Stomach (tissue), 8 donors: ENCODE measurements at regions not wholly inside any gene's neighbourhood (a gene's known extent, or its start where the extent isn't known, plus 50 kb on each side); places are given as distances from the start of the nearest gene placed in this dataset.

ENCODE experiments used
- DNase-seq, 2 donors: peaks; one replicate each; pipeline versions ENCODE4 v3.0.0 to v3.0.0-alpha.2; 2013 to 2019
- H3K27ac ChIP-seq, 5 donors: fragments of 200-600 bp in 4 of 5; sonication (generic) in 4 of 5; one replicate each; pipeline ENCODE4 v1.5.1; 2013 to 2019; ENCODE audit warnings: mild to moderate bottlenecking in 1 of 5, moderate library complexity in 1 of 5
- H3K27me3 ChIP-seq, 3 donors: fragments of 200-600 bp; sonication (generic); one replicate each; pipeline ENCODE4 v1.5.1; 2017 to 2019; ENCODE audit warnings: mixed run types in 1 of 3
- H3K36me3 ChIP-seq, 4 donors: fragments of 200-600 bp; sonication (generic); 1 replicate in 3 of 4; 2 replicates in 1 of 4; pipeline ENCODE4 v1.5.1; 2016 to 2019
- H3K4me1 ChIP-seq, 4 donors: fragments of 200-600 bp; sonication (generic); one replicate each; pipeline ENCODE4 v1.5.1; 2016 to 2019
- H3K4me3 ChIP-seq, 4 donors: fragments of 200-600 bp; sonication (generic) in 3 of 4; one replicate each; pipeline ENCODE4 v1.5.1; 2016 to 2019; ENCODE audit warnings: mild to moderate bottlenecking in 1 of 4
- H3K9me3 ChIP-seq, 4 donors: fragments of 200-600 bp; sonication (generic); one replicate each; pipeline ENCODE4 v1.5.1; 2016 to 2019
- EP300 ChIP-seq: sonication (generic); formaldehyde crosslinking; IDR thresholded peaks from one replicate; pipeline ENCODE4 v1.6.1; 2017; ENCODE audit warnings: antibody characterized with exemption
- POLR2A ChIP-seq, 4 donors: fragments of 450-650 bp; IDR thresholded peaks; one replicate each; pipeline ENCODE4 v1.6.1; 2016; ENCODE audit warnings: antibody characterized with exemption in 4 of 4, control low read depth in 2 of 4, mild to moderate bottlenecking in 1 of 4, moderate library complexity in 1 of 4
- POLR2AphosphoS5 ChIP-seq, 3 donors: sonication (generic); formaldehyde crosslinking; IDR thresholded peaks; one replicate each; pipeline ENCODE4 v1.6.1; 2016; ENCODE audit warnings: antibody characterized with exemption in 3 of 3
- WGBS, 5 donors: extraction: QIAGEN DNeasy Blood & Tissue Kit in 3 of 5; methylation state at CpG; one replicate each; pipeline versions ENCODE4 v1.1.5 to v1.1.7; 2013 to 2018; 5-methylcytosine and 5-hydroxymethylcytosine counted together
- intact Hi-C: fragments of 100-400 bp; cut with DNase I; formaldehyde crosslinking; loops from one replicate; pipeline ENCODE4 v1.15.1; 2023; ENCODE audit warnings: low total_unique reads
- TF ChIP-seq, protein P1 (sequence below), 7 experiments: fragments of 450-650 bp in 4 of 7; fragments of 200-600 bp in 3 of 7; sonication (generic) in 3 of 7; IDR thresholded peaks; one replicate each; pipeline ENCODE4 v1.5.1; 2016 to 2019; ENCODE audit warnings: antibody characterized with exemption in 7 of 7, control low read depth in 2 of 7, mild to moderate bottlenecking in 1 of 7
- donor health status: healthy with polysubstance abuse.
- donor health status: Bipolar disorder and iron deficiency.
- donor health status: healthy.

- Histone ChIP-seq H3K27me3 (peaks cover 0 to 37% (median 8%) of the 10 kb centered on the region in 3 donors), H3K27ac (no peak overlapping the region), H3K9me3 (no peaks in the 10 kb centered on the region), H3K4me3 (no peak overlapping the region), H3K4me1 (no peaks in the 10 kb centered on the region), H3K36me3 (no peaks in the 10 kb centered on the region)
- 53 to 68% (median 65%) methylated on average over 5 of the region's 5 CpGs for WGBS, 5 donors
- intact Hi-C loops, result no loop called here
- no peak for DNase-seq
- TF ChIP-seq, protein P1, sequence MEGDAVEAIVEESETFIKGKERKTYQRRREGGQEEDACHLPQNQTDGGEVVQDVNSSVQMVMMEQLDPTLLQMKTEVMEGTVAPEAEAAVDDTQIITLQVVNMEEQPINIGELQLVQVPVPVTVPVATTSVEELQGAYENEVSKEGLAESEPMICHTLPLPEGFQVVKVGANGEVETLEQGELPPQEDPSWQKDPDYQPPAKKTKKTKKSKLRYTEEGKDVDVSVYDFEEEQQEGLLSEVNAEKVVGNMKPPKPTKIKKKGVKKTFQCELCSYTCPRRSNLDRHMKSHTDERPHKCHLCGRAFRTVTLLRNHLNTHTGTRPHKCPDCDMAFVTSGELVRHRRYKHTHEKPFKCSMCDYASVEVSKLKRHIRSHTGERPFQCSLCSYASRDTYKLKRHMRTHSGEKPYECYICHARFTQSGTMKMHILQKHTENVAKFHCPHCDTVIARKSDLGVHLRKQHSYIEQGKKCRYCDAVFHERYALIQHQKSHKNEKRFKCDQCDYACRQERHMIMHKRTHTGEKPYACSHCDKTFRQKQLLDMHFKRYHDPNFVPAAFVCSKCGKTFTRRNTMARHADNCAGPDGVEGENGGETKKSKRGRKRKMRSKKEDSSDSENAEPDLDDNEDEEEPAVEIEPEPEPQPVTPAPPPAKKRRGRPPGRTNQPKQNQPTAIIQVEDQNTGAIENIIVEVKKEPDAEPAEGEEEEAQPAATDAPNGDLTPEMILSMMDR (IDR thresholded peaks at IDR 0.05), result no peak
- no peak for TF ChIP-seq POLR2A (IDR thresholded peaks at IDR 0.05)
- TF ChIP-seq EP300, result no peak
- no peak for TF ChIP-seq POLR2AphosphoS5 (IDR thresholded peaks at IDR 0.05)
Observed at GRCh38 chr1:30366911-30367310, 356.5 kb downstream of the MATN1 start.

GRCh38 chr1:30366199-30366598, 357.2 kb downstream of the MATN1 start:
- Histone ChIP-seq H3K9me3 (no peaks in the 10 kb centered on the region), H3K4me3 (no peak overlapping the region), H3K27ac (no peak overlapping the region), H3K27me3 (peaks cover 0 to 42% (median 8%) of the 10 kb centered on the region in 3 donors), H3K4me1 (no peaks in the 10 kb centered on the region), H3K36me3 (no peaks in the 10 kb centered on the region)
- TF ChIP-seq POLR2A (IDR thresholded peaks at IDR 0.05) (no peak), EP300 (no peak), POLR2AphosphoS5 (IDR thresholded peaks at IDR 0.05) (no peak)
- TF ChIP-seq, protein P1 (IDR thresholded peaks at IDR 0.05), result no peak
- intact Hi-C loops, result no loop called here
- DNase-seq, result no peak
- WGBS, 5 donors, result 82 to 91% (median 84%) methylated on average over 4 of the region's 4 CpGs

DNA sequence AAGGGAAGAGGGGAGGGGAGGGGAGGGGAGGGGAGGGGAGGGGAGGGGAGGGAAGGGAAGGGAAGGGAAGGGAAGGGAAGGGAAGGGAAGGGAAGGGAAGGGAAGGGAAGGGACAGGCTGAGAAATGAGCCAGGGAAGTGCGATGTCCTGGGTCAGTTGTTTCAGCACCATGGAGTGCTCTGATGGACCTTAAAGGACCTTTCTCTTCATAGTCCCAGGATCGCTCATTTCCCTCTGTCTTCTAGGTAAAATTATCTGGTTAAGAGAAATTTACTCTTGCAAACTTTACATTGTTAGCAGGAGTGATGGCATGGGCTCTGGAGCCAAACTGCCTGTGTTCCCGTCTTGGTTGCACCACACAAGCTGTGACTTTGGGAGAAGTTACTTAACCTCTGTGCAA, 357.8 kb downstream of the MATN1 start:
- no peak for DNase-seq
- H3K27ac ChIP-seq, result no peak overlapping the region
- TF ChIP-seq POLR2AphosphoS5 (IDR thresholded peaks at IDR 0.05) (no peak), EP300 (no peak), POLR2A (IDR thresholded peaks at IDR 0.05) (no peak)
- TF ChIP-seq, protein P1 (IDR thresholded peaks at IDR 0.05), result no peak
- H3K9me3 ChIP-seq, result no peaks in the 10 kb centered on the region
- intact Hi-C loops, result no loop called here
- H3K36me3 ChIP-seq, result no peaks in the 10 kb centered on the region
- H3K4me3 ChIP-seq, result no peak overlapping the region
- WGBS, 5 donors, result 66 to 76% (median 72%) methylated on average over 3 of the region's 3 CpGs
- peaks cover 0 to 47% (median 8%) of the 10 kb centered on the region in 3 donors for H3K27me3 ChIP-seq
- no peaks in the 10 kb centered on the region for H3K4me1 ChIP-seq

- Histone ChIP-seq H3K36me3 (no peaks in the 10 kb centered on the region), H3K27me3 (peaks cover 0 to 71% (median 25%) of the 10 kb centered on the region in 3 donors), H3K4me1 (no peaks in the 10 kb centered on the region), H3K4me3 (no peak overlapping the region), H3K9me3 (no peaks in the 10 kb centered on the region), H3K27ac (no peak overlapping the region)
- no peak for DNase-seq
- WGBS, 5 donors, result 49 to 66% (median 55%) methylated on average over 3 of the region's 3 CpGs
- intact Hi-C loops, result no loop called here
- TF ChIP-seq EP300 (no peak), POLR2AphosphoS5 (IDR thresholded peaks at IDR 0.05) (no peak), POLR2A (IDR thresholded peaks at IDR 0.05) (no peak)
- TF ChIP-seq, protein P1 (IDR thresholded peaks at IDR 0.05), result no peak
Observed at GRCh38 chr1:30363031-30363430, 360.4 kb downstream of the MATN1 start.
